ENCODE measurements at regions not wholly inside any gene's neighbourhood (a gene's known extent, or its start where the extent isn't known, plus 50 kb on each side); places are given as distances from the start of the nearest gene placed in this dataset.

DNA sequence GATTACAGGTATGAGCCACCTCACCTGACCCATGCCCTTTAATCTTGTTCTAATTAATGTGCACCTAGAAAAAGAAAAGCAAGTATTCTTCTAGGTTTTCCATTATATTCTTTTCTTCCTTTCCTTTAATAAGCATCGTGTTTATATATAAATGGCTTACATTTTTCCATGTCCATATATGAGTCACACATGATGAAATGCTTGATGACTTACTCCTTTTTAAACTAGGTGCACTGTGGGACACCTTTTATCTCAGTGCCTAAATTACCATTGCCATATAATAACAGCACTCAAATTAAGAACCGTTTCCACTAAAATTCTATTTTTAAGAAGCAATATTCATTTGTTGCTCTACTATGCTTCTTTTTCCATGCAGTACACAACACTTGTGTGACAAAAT lies 363.3 kb downstream of the LIG4 start:
- Histone ChIP-seq H3K9me3 (ENCODE audit: insufficient read depth, low read depth) (no peaks in the 10 kb centered on the region), H3K9me2 (ENCODE audit: insufficient read depth) (no peaks in the 10 kb centered on the region), H3K4me2 (no peak overlapping the region), H2AFZ (no peak overlapping the region), H4K20me1 (ENCODE audit: insufficient read depth) (no peaks in the 10 kb centered on the region; the same call in 1 of the 2 replicates), H3K4me1 (replicated peaks; ENCODE audit: insufficient read depth) (no peaks in the 10 kb centered on the region), H3K36me3 (ENCODE audit: low read depth) (no peaks in the 10 kb centered on the region), H3K27ac (no peak overlapping the region), H3K27me3 (ENCODE audit: insufficient read depth, low read depth) (no peaks in the 10 kb centered on the region), H3K79me2 (ENCODE audit: low read depth) (no peaks in the 10 kb centered on the region), H3K4me3 (no peak overlapping the region), H3F3A (ENCODE audit: insufficient read depth, low read depth) (no peaks in the 10 kb centered on the region)
- POLR2A ChIA-PET (ENCODE audit: unreplicated experiment): no interaction called here
- no TSS peak for BruUV-seq (replicated peaks)
- intact Hi-C loops (cut with micrococcal nuclease; ENCODE audit: unreplicated experiment): no loop called here
- peak in 1 of 2 experiments; percentile 49 for DNase-seq
- TF ChIP-seq EZH2 (IDR thresholded peaks at IDR 0.05; ENCODE audit: low read depth): no peak
- TF ChIP-seq, protein P1, sequence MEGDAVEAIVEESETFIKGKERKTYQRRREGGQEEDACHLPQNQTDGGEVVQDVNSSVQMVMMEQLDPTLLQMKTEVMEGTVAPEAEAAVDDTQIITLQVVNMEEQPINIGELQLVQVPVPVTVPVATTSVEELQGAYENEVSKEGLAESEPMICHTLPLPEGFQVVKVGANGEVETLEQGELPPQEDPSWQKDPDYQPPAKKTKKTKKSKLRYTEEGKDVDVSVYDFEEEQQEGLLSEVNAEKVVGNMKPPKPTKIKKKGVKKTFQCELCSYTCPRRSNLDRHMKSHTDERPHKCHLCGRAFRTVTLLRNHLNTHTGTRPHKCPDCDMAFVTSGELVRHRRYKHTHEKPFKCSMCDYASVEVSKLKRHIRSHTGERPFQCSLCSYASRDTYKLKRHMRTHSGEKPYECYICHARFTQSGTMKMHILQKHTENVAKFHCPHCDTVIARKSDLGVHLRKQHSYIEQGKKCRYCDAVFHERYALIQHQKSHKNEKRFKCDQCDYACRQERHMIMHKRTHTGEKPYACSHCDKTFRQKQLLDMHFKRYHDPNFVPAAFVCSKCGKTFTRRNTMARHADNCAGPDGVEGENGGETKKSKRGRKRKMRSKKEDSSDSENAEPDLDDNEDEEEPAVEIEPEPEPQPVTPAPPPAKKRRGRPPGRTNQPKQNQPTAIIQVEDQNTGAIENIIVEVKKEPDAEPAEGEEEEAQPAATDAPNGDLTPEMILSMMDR (conservative IDR thresholded peaks at IDR 0.05): no peak
- CTCF ChIA-PET: no interaction called here

DNA sequence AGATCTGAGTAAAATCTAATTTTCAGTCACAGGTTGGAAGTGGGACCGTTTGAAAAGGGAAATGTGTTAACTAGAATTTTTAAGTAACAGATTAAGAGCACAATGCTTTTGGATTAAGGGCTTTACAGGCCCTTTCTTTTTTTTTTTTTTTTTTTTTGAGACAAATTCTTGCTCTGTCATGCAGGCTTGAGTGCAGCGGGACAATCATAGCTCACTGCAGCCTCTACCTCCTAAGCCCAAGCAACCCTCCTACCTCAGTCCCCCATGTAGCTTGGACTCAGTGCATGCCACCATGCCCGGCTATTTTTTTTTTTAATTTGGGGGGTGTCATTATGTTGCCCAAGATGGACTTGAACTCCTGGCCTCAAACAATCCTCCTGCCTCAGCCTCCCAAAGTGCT lies 363.7 kb downstream of the LIG4 start:
- no peaks in the 10 kb centered on the region for H3K4me1 ChIP-seq (replicated peaks; ENCODE audit: insufficient read depth)
- no peak for TF ChIP-seq EZH2 (IDR thresholded peaks at IDR 0.05; ENCODE audit: low read depth)
- TF ChIP-seq, protein P1 (conservative IDR thresholded peaks at IDR 0.05): no peak
- H3K27ac ChIP-seq: no peak overlapping the region
- BruUV-seq (replicated peaks): no TSS peak
- CTCF ChIA-PET: no interaction called here
- no peaks in the 10 kb centered on the region for H3K9me2 ChIP-seq (ENCODE audit: insufficient read depth)
- H3K4me3 ChIP-seq: no peak overlapping the region
- no peaks in the 10 kb centered on the region for H3F3A ChIP-seq (ENCODE audit: insufficient read depth, low read depth)
- no peaks in the 10 kb centered on the region for H3K36me3 ChIP-seq (ENCODE audit: low read depth)
- H3K27me3 ChIP-seq (ENCODE audit: insufficient read depth, low read depth): no peaks in the 10 kb centered on the region
- H3K4me2 ChIP-seq: no peak overlapping the region
- H3K79me2 ChIP-seq (ENCODE audit: low read depth): no peaks in the 10 kb centered on the region
- POLR2A ChIA-PET (ENCODE audit: unreplicated experiment): no interaction called here
- no peaks in the 10 kb centered on the region for H3K9me3 ChIP-seq (ENCODE audit: insufficient read depth, low read depth)
- intact Hi-C loops (cut with micrococcal nuclease; ENCODE audit: unreplicated experiment): no loop called here
- no peak for DNase-seq
- no peak overlapping the region for H2AFZ ChIP-seq
- H4K20me1 ChIP-seq (ENCODE audit: insufficient read depth): no peaks in the 10 kb centered on the region; the same call in 1 of the 2 replicates

DNA sequence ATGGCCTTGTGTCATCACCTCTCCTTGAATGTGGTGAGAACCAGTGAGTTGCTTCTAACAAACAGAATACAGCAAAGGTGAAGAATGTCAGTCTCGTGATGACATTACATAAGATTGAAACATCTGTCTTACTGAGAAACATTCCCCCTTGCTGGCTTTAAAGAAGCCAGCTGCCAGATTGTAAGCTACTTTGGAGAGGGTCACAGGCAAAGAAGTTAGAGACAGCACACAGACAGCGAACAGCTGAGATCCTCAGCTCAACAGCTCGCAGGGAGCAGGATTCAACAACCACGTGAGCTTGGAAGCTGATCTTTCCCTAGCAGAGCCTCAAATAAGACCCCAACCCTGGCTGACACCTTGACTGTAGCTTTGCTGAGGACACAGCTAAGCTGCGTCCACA lies 367.9 kb downstream of the LIG4 start:
- no peak for DNase-seq
- POLR2A ChIA-PET (ENCODE audit: unreplicated experiment): no interaction called here
- H3K79me2 ChIP-seq (ENCODE audit: low read depth): no peaks in the 10 kb centered on the region
- no peak overlapping the region for H2AFZ ChIP-seq
- H3K4me3 ChIP-seq: no peak overlapping the region
- no TSS peak for BruUV-seq (replicated peaks)
- peaks cover 5% of the 10 kb centered on the region; the same call in 1 of the 2 replicates for H3F3A ChIP-seq (ENCODE audit: insufficient read depth, low read depth)
- H3K9me2 ChIP-seq (ENCODE audit: insufficient read depth): no peaks in the 10 kb centered on the region
- no peak overlapping the region for H3K4me2 ChIP-seq
- H3K9me3 ChIP-seq (ENCODE audit: insufficient read depth, low read depth): 0 out of 2 replicates have a peak, but pooled peaks cover 4% of the 10 kb centered on the region
- TF ChIP-seq EZH2 (IDR thresholded peaks at IDR 0.05; ENCODE audit: low read depth): no peak
- TF ChIP-seq, protein P1 (conservative IDR thresholded peaks at IDR 0.05): no peak
- H4K20me1 ChIP-seq (ENCODE audit: insufficient read depth): no peaks in the 10 kb centered on the region
- intact Hi-C loops (cut with micrococcal nuclease; ENCODE audit: unreplicated experiment): no loop called here
- no peaks in the 10 kb centered on the region for H3K27me3 ChIP-seq (ENCODE audit: insufficient read depth, low read depth)
- CTCF ChIA-PET: no interaction called here
- H3K36me3 ChIP-seq (ENCODE audit: low read depth): no peaks in the 10 kb centered on the region
- peaks cover 10% of the 10 kb centered on the region for H3K4me1 ChIP-seq (replicated peaks; ENCODE audit: insufficient read depth)
- H3K27ac ChIP-seq: no peak overlapping the region
